Fibroblast of lung (primary cell): ENCODE measurements at regions not wholly inside any gene's neighbourhood (a gene's known extent, or its start where the extent isn't known, plus 50 kb on each side); places are given as distances from the start of the nearest gene placed in this dataset.
A peak's percentile ranks its signal among the peaks of the same experiment; 100 is the strongest.

Experiments used
- DNase-seq, 2 donors: peaks; one replicate each; pipeline versions ENCODE4 v3.0.0 to v3.0.0-alpha.2; 2010; ENCODE audit warnings: low read depth in 2 of 2
- H2AFZ ChIP-seq: 2 replicates; pipeline ENCODE4 v1.5.1; 2012; ENCODE audit warnings: low read length, control low read depth, inconsistent platforms
- H3K27ac ChIP-seq: 2 replicates; pipeline ENCODE4 v1.5.1; 2011; ENCODE audit warnings: low read length, control low read depth; ENCODE audit not compliant: insufficient read depth
- H3K27me3 ChIP-seq: 2 replicates; pipeline ENCODE4 v1.5.1; 2011; ENCODE audit warnings: mild to moderate bottlenecking, low read length; ENCODE audit not compliant: control insufficient read depth, insufficient read depth
- H3K36me3 ChIP-seq: 2 replicates; pipeline ENCODE4 v1.5.1; 2011; ENCODE audit warnings: low read length; ENCODE audit not compliant: control insufficient read depth, insufficient read depth
- H3K4me1 ChIP-seq: 2 replicates; pipeline ENCODE4 v1.5.1; 2011; ENCODE audit warnings: low read length; ENCODE audit not compliant: control insufficient read depth, insufficient read depth; ENCODE audit errors: extremely low read depth
- H3K4me2 ChIP-seq: 2 replicates; pipeline ENCODE4 v1.5.1; 2011; ENCODE audit warnings: low read length, control low read depth; ENCODE audit not compliant: insufficient read depth; ENCODE audit errors: extremely low read depth
- H3K4me3 ChIP-seq, 4 experiments: fragments of 200-600 bp in 1 of 4; sonication (generic) in 1 of 4; replicated peaks in 1 of 4; 2 replicates each; pipeline ENCODE4 v1.5.1; 2011 to 2016; ENCODE audit warnings: low read length in 4 of 4, low read depth in 3 of 4, mild to moderate bottlenecking in 3 of 4, control low read depth in 2 of 4, inconsistent platforms in 1 of 4, mixed read lengths in 1 of 4; ENCODE audit not compliant: insufficient read depth in 1 of 4; ENCODE audit errors: control extremely low read depth in 1 of 4
- H3K79me2 ChIP-seq: 2 replicates; pipeline ENCODE4 v1.5.1; 2012; ENCODE audit warnings: mild to moderate bottlenecking, low read length, inconsistent platforms; ENCODE audit not compliant: control insufficient read depth, insufficient read depth
- H3K9ac ChIP-seq: 2 replicates; pipeline ENCODE4 v1.5.1; 2011; ENCODE audit warnings: mild to moderate bottlenecking, low read length, control low read depth; ENCODE audit not compliant: insufficient read depth
- H3K9me3 ChIP-seq: 2 replicates; pipeline ENCODE4 v1.5.1; 2012; ENCODE audit warnings: low read depth, low read length; ENCODE audit not compliant: control insufficient read depth, insufficient read depth
- H4K20me1 ChIP-seq: 2 replicates; pipeline ENCODE4 v1.5.1; 2011; ENCODE audit warnings: low read length; ENCODE audit not compliant: control insufficient read depth, insufficient read depth; ENCODE audit errors: extremely low read depth
- CTCF ChIP-seq, 2 donors: IDR thresholded peaks in 1 of 2; conservative IDR thresholded peaks in 1 of 2; 1 replicate in 1 of 2; 2 replicates in 1 of 2; pipeline ENCODE4 v1.5.1; 2011 to 2012; ENCODE audit warnings: low read length in 2 of 2, control low read depth in 1 of 2, inconsistent platforms in 1 of 2, low read depth in 1 of 2, mild to moderate bottlenecking in 1 of 2
- EZH2 ChIP-seq: IDR thresholded peaks from 2 replicates; pipeline ENCODE4 v1.5.1; 2012; ENCODE audit warnings: low read length, control low read depth, mild to moderate bottlenecking; ENCODE audit errors: missing control alignments

- H3K4me3 ChIP-seq = no peak overlapping the region
- TF ChIP-seq EZH2 (no peak), CTCF (conservative IDR thresholded peaks at IDR 0.05 in 1 of 2, IDR thresholded peaks at IDR 0.05 in 1 of 2; ENCODE audit: low read depth in 1 of 2, low read length in 2 of 2) (no peak)
- H3K27me3 ChIP-seq = no peaks in the 10 kb centered on the region
- no peak overlapping the region for H3K4me2 ChIP-seq
- no peaks in the 10 kb centered on the region for H3K79me2 ChIP-seq
- no peak overlapping the region for H3K9ac ChIP-seq
- H3K36me3 ChIP-seq = no peaks in the 10 kb centered on the region
- no peaks in the 10 kb centered on the region for H3K4me1 ChIP-seq
- DNase-seq = peak in 1 of 2 donors; percentile 17
- no peaks in the 10 kb centered on the region for H3K9me3 ChIP-seq
- no peak overlapping the region for H3K27ac ChIP-seq
- H2AFZ ChIP-seq = no peak overlapping the region
- no peaks in the 10 kb centered on the region for H4K20me1 ChIP-seq
Observed at GRCh38 chr1:192418552-192419285, 101.9 kb downstream of the RGS21 start.

- Histone ChIP-seq H3K9me3 (no peaks in the 10 kb centered on the region), H2AFZ (no peak overlapping the region), H3K9ac (no peak overlapping the region), H4K20me1 (no peaks in the 10 kb centered on the region), H3K79me2 (no peaks in the 10 kb centered on the region), H3K36me3 (no peaks in the 10 kb centered on the region), H3K27ac (no peak overlapping the region), H3K27me3 (no peaks in the 10 kb centered on the region), H3K4me1 (no peaks in the 10 kb centered on the region), H3K4me3 (no peak overlapping the region), H3K4me2 (no peak overlapping the region)
- no peak for DNase-seq
- TF ChIP-seq EZH2 (no peak), CTCF (conservative IDR thresholded peaks at IDR 0.05 in 1 of 2, IDR thresholded peaks at IDR 0.05 in 1 of 2; ENCODE audit: low read depth in 1 of 2, low read length in 2 of 2) (no peak)
Observed at GRCh38 chr1:192430644-192431043, 113.9 kb downstream of the RGS21 start.

- peaks cover 2% of the 10 kb centered on the region for H3K4me1 ChIP-seq
- TF ChIP-seq CTCF (conservative IDR thresholded peaks at IDR 0.05 in 1 of 2, IDR thresholded peaks at IDR 0.05 in 1 of 2; ENCODE audit: low read depth in 1 of 2, low read length in 2 of 2) (no peak), EZH2 (no peak)
- no peak overlapping the region for H3K27ac ChIP-seq
- no peak overlapping the region for H3K4me2 ChIP-seq
- no peaks in the 10 kb centered on the region for H3K27me3 ChIP-seq
- no peaks in the 10 kb centered on the region for H3K79me2 ChIP-seq
- no peak overlapping the region for H3K4me3 ChIP-seq
- H3K9ac ChIP-seq = no peak overlapping the region
- H4K20me1 ChIP-seq = no peaks in the 10 kb centered on the region
- no peak overlapping the region for H2AFZ ChIP-seq
- no peaks in the 10 kb centered on the region for H3K9me3 ChIP-seq
- no peaks in the 10 kb centered on the region for H3K36me3 ChIP-seq
- DNase-seq = no peak
Observed at GRCh38 chr1:192435704-192436103, 118.9 kb downstream of the RGS21 start.
